Nephron (organoid): ENCODE measurements at regions not wholly inside any gene's neighbourhood (a gene's known extent, or its start where the extent isn't known, plus 50 kb on each side); places are given as distances from the start of the nearest gene placed in this dataset.

Experiments
- H3K27ac Mint-ChIP-seq, 3 experiments: 2 replicates each; pipeline ENCODE4 v1.8.0; 2020; ENCODE audit warnings: mixed read lengths in 3 of 3, mild to moderate bottlenecking in 2 of 3, moderate library complexity in 1 of 3
- H3K27me3 Mint-ChIP-seq: 2 replicates; pipeline ENCODE4 v1.8.0; 2021; ENCODE audit warnings: low read depth, mild to moderate bottlenecking, moderate library complexity, mixed read lengths
- H3K36me3 Mint-ChIP-seq: 2 replicates; pipeline ENCODE4 v1.8.0; 2020; ENCODE audit warnings: low read depth, mixed read lengths
- H3K4me1 Mint-ChIP-seq: 2 replicates; pipeline ENCODE4 v1.8.0; 2020; ENCODE audit warnings: mixed read lengths
- H3K4me3 Mint-ChIP-seq, 3 experiments: 2 replicates each; pipeline ENCODE4 v1.8.0; 2020; ENCODE audit warnings: mild to moderate bottlenecking in 3 of 3, mixed read lengths in 3 of 3, moderate library complexity in 2 of 3
- H3K9me3 Mint-ChIP-seq: 2 replicates; pipeline ENCODE4 v1.8.0; 2020; ENCODE audit warnings: mixed read lengths
- TF ChIP-seq, protein P1 (sequence below), 3 experiments: fragments of 200-600 bp; sonication (generic); IDR thresholded peaks; one replicate each; pipeline ENCODE4 v1.5.0; 2021; ENCODE audit warnings: antibody characterized with exemption in 3 of 3; ENCODE audit not compliant: unreplicated experiment in 3 of 3

DNA sequence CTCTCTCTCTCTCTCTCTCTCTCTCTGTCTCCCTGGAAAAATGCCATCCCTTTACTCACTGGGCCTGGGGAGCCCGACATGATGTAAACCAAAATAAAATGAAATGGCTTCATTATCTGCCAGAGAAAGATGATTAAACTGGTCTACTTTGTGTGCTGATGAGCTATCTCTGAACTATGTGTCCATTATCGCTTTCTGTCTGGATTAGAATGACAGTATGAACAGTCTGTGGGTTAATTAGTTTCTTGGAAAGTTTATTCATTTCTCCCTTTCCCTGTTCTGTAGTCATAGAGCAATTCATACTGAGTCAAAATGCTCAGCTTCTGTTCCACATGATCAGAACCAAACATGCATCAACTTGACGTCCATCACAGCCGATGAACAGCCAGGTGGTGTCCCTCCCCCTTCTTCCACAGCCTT lies 72.4 kb upstream of the KCND3 start:
- Mint-ChIP-seq H3K36me3 (no peaks in the 10 kb centered on the region), H3K9me3 (no peaks in the 10 kb centered on the region), H3K27me3 (no peaks in the 10 kb centered on the region), H3K4me1 (peaks cover 10% of the 10 kb centered on the region), H3K4me3 (no peak overlapping the region), H3K27ac (no peak overlapping the region)
- TF ChIP-seq, protein P1, sequence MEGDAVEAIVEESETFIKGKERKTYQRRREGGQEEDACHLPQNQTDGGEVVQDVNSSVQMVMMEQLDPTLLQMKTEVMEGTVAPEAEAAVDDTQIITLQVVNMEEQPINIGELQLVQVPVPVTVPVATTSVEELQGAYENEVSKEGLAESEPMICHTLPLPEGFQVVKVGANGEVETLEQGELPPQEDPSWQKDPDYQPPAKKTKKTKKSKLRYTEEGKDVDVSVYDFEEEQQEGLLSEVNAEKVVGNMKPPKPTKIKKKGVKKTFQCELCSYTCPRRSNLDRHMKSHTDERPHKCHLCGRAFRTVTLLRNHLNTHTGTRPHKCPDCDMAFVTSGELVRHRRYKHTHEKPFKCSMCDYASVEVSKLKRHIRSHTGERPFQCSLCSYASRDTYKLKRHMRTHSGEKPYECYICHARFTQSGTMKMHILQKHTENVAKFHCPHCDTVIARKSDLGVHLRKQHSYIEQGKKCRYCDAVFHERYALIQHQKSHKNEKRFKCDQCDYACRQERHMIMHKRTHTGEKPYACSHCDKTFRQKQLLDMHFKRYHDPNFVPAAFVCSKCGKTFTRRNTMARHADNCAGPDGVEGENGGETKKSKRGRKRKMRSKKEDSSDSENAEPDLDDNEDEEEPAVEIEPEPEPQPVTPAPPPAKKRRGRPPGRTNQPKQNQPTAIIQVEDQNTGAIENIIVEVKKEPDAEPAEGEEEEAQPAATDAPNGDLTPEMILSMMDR (IDR thresholded peaks at IDR 0.05; ENCODE audit: unreplicated experiment in 3 of 3) = no peak

DNA sequence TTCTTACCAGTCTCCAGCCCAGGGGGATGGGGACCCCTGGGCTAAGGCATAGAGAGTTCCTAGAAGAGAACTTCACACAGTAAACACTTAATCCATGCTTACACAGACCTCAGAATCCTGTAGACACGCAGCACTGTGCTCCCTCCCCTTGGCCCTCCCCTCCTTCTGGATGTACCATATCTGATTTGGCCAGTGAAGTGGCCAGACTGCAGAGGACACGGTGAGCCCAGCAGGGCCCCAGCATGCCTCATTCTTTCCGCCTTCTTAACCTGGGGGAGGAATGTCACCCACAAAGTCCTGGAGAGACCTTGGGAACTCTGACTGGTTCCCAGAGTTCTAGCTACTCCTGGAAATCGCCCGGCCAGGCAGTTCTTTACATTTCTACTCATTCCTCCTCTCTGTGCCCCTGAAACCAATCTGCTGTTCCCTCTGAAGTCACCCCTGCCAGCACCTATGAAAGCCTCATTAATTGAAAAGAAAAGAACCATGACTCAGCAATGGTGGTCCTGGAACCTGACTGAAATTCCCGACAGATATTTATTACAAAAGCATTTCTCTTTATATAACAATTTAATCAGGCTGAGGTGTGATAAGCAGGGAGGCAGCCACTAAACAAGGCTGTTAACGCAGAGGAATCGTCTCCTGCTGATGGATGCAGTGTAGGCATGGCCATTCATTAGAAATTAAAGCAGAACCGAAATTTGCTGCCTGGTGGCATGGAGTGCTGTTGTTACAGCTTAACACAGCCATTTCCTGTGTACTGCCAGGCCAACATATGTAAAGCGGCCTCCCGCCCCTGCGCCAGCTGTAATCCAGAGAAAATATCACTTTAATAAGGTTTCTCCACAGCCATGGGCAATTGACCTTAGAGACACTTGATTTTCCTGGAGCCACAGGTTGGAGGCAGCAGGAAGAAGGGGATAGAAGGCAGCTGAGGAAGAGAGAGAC lies 74.6 kb upstream of the KCND3 start:
- no peaks in the 10 kb centered on the region for H3K4me1 Mint-ChIP-seq
- TF ChIP-seq, protein P1 (IDR thresholded peaks at IDR 0.05; ENCODE audit: unreplicated experiment in 3 of 3) = no peak
- H3K4me3 Mint-ChIP-seq = no peak overlapping the region
- H3K36me3 Mint-ChIP-seq = no peaks in the 10 kb centered on the region
- no peak overlapping the region for H3K27ac Mint-ChIP-seq
- H3K27me3 Mint-ChIP-seq = no peaks in the 10 kb centered on the region
- no peaks in the 10 kb centered on the region for H3K9me3 Mint-ChIP-seq

DNA sequence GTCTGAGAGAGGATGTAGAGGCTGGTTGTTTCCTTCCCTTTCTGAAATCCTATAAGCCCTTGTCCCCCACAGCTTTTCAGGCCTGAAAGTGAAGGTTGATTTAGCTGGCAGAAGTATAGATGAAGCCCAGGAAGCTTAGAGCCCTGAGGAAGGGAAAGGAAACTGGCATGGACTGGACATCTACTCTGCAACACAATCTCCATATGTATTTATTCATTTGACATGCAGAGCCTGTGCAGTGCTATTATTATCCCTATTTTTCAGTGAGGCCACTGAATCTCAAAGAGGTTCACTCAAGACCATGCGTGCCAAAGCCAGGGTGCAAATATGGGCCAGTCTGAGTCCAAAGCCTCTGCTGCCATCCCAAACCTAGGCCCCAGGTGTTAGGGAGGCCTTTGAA lies 78.5 kb upstream of the KCND3 start:
- TF ChIP-seq, protein P1 (IDR thresholded peaks at IDR 0.05; ENCODE audit: unreplicated experiment in 3 of 3) = no peak
- Mint-ChIP-seq H3K4me3 (no peak overlapping the region), H3K9me3 (peaks cover 11% of the 10 kb centered on the region), H3K27me3 (no peaks in the 10 kb centered on the region), H3K27ac (no peak overlapping the region), H3K36me3 (no peaks in the 10 kb centered on the region), H3K4me1 (no peaks in the 10 kb centered on the region)

DNA sequence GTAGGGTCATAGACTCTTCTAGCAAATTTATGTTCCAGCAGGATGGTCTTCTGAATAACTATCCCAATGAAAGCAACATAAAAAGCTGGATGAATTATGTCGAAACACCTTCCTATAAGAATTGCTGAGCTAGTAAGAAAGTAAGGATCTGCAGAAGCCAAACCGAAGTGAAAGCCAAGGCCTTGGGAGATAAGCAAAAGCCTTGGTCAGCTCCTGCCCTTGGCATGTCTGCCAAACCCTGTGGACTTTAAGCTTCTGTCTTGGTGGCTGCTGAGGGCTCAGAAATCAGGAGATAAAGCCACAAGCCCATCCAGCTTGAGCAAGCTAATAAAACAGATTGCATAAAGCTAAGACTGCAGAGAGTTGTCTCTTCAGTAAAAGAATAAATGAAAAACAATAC lies 81.2 kb upstream of the KCND3 start:
- H3K36me3 Mint-ChIP-seq = no peaks in the 10 kb centered on the region
- no peaks in the 10 kb centered on the region for H3K27me3 Mint-ChIP-seq
- TF ChIP-seq, protein P1 (IDR thresholded peaks at IDR 0.05; ENCODE audit: unreplicated experiment in 3 of 3) = no peak
- H3K4me1 Mint-ChIP-seq = no peaks in the 10 kb centered on the region
- no peak overlapping the region for H3K27ac Mint-ChIP-seq
- H3K9me3 Mint-ChIP-seq = peaks cover 11% of the 10 kb centered on the region
- H3K4me3 Mint-ChIP-seq = no peak overlapping the region

DNA sequence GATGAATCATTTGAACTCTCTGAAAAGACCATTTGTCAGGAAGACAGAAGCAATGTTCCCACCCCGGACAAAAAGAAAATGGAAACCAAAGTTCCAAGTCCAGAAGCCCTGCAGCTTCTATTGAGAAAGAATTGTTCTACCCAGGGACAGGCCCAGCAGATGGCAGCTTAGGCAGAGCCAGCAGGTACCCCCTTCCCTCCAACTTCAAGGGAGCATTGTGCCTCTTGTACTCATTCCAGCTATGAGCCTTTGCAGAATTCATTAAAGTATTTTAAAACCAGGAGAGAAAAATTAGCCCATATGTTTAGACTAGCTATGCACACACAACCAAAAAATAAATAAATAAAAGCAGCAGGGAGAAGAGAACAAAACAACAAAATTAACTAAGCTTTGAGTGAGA lies 85.2 kb upstream of the KCND3 start:
- H3K27ac Mint-ChIP-seq = no peak overlapping the region

More for the DNA sequence above, 85.2 kb upstream of the KCND3 start:
- Mint-ChIP-seq H3K27me3 (no peaks in the 10 kb centered on the region), H3K36me3 (no peaks in the 10 kb centered on the region), H3K9me3 (peaks cover 11% of the 10 kb centered on the region), H3K4me1 (no peaks in the 10 kb centered on the region), H3K4me3 (no peak overlapping the region)
- TF ChIP-seq, protein P1 (IDR thresholded peaks at IDR 0.05; ENCODE audit: unreplicated experiment in 3 of 3) = no peak
